ENCODE measurements at regions not wholly inside any gene's neighbourhood (a gene's known extent, or its start where the extent isn't known, plus 50 kb on each side); places are given as distances from the start of the nearest gene placed in this dataset.

DNA sequence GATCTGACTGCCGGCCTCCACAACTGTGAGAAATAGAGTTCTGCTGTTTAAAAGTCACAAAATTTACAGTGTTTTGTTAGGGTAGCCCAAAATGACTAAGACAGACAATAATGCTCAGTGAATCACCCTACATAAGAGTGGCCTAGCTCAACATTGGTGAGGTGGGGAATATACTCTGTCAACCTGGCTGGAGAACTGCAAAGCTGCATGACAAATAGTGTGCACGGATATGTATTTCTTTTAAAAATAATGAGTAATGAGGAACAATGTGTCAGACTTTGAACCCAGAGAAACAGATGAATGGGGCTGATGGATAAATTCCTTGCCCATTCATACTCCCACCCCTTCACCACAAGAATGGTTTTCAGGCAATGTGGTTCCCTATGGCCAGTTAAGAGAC, 372.4 kb downstream of the SUCLA2 start:
- no peaks in the 10 kb centered on the region for H4K20me1 ChIP-seq (ENCODE audit: insufficient read depth)
- H3K4me2 ChIP-seq (ENCODE audit: low read length) = no peak overlapping the region
- no peak overlapping the region for H3K9ac ChIP-seq (ENCODE audit: low read length)
- H3K27ac ChIP-seq (ENCODE audit: low read length) = no peak overlapping the region
- H3K27me3 ChIP-seq (ENCODE audit: insufficient read depth, low read depth, low read length) = no peaks in the 10 kb centered on the region
- no peaks in the 10 kb centered on the region for H3F3A ChIP-seq (ENCODE audit: insufficient read depth, low read length, poor library complexity, severe bottlenecking)
- no peaks in the 10 kb centered on the region for H3K9me3 ChIP-seq (ENCODE audit: low read length)
- H3K36me3 ChIP-seq (ENCODE audit: insufficient read depth, low read length) = no peaks in the 10 kb centered on the region
- no peaks in the 10 kb centered on the region for H3K9me2 ChIP-seq (ENCODE audit: insufficient read depth, low read length)
- H3K79me2 ChIP-seq (replicated peaks; ENCODE audit: insufficient read depth, low read length) = no peaks in the 10 kb centered on the region
- H3K4me3 ChIP-seq (ENCODE audit: low read length) = no peak overlapping the region
- TF ChIP-seq EZH2 (IDR thresholded peaks at IDR 0.05; ENCODE audit: borderline replicate concordance, insufficient read depth, low read length, poor library complexity, severe bottlenecking) (no peak), POLR2AphosphoS5 (IDR thresholded peaks at IDR 0.05) (no peak), RAD21 (conservative IDR thresholded peaks at IDR 0.05) (no peak)
- H2AFZ ChIP-seq (ENCODE audit: low read depth, low read length) = no peak overlapping the region

DNA sequence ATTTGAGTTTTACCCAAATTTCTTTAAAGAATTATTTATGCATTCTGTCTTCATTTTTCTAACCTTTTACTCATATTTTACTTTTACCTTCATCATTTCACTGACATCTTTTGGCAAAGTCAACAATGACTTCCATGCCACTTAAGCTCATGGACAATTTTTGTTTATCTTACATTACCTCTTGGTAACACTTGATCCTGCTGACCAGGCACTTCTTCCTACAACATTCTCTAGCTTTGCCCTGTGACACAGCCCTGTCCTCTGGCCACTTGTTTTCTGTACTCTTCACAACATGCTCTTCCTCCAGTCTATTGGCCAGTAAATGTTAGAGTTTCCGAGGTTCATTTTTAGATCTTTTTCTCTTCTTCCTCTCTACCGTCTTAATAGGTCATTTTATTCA, 377.2 kb downstream of the SUCLA2 start:
- Histone ChIP-seq H2AFZ (ENCODE audit: low read depth, low read length) (no peak overlapping the region), H3K9ac (ENCODE audit: low read length) (no peak overlapping the region), H3F3A (ENCODE audit: insufficient read depth, low read length, poor library complexity, severe bottlenecking) (no peaks in the 10 kb centered on the region), H3K79me2 (replicated peaks; ENCODE audit: insufficient read depth, low read length) (no peaks in the 10 kb centered on the region), H3K36me3 (ENCODE audit: insufficient read depth, low read length) (no peaks in the 10 kb centered on the region), H3K4me2 (ENCODE audit: low read length) (no peak overlapping the region), H3K9me2 (ENCODE audit: insufficient read depth, low read length) (no peaks in the 10 kb centered on the region), H3K27ac (ENCODE audit: low read length) (no peak overlapping the region), H4K20me1 (ENCODE audit: insufficient read depth) (no peaks in the 10 kb centered on the region), H3K9me3 (ENCODE audit: low read length) (no peaks in the 10 kb centered on the region), H3K4me3 (ENCODE audit: low read length) (no peak overlapping the region), H3K27me3 (ENCODE audit: insufficient read depth, low read depth, low read length) (no peaks in the 10 kb centered on the region)
- TF ChIP-seq EP300 (conservative IDR thresholded peaks at IDR 0.05; ENCODE audit: poor library complexity, severe bottlenecking) = no peak
- no peak for TF ChIP-seq RAD21 (conservative IDR thresholded peaks at IDR 0.05)
- no peak for TF ChIP-seq TAF1 (IDR thresholded peaks at IDR 0.05; ENCODE audit: low read depth)
- no peak for TF ChIP-seq EZH2 (IDR thresholded peaks at IDR 0.05; ENCODE audit: borderline replicate concordance, insufficient read depth, low read length, poor library complexity, severe bottlenecking)
- no peak for TF ChIP-seq SMC3 (conservative IDR thresholded peaks at IDR 0.05; ENCODE audit: poor library complexity)
- TF ChIP-seq, protein P1, sequence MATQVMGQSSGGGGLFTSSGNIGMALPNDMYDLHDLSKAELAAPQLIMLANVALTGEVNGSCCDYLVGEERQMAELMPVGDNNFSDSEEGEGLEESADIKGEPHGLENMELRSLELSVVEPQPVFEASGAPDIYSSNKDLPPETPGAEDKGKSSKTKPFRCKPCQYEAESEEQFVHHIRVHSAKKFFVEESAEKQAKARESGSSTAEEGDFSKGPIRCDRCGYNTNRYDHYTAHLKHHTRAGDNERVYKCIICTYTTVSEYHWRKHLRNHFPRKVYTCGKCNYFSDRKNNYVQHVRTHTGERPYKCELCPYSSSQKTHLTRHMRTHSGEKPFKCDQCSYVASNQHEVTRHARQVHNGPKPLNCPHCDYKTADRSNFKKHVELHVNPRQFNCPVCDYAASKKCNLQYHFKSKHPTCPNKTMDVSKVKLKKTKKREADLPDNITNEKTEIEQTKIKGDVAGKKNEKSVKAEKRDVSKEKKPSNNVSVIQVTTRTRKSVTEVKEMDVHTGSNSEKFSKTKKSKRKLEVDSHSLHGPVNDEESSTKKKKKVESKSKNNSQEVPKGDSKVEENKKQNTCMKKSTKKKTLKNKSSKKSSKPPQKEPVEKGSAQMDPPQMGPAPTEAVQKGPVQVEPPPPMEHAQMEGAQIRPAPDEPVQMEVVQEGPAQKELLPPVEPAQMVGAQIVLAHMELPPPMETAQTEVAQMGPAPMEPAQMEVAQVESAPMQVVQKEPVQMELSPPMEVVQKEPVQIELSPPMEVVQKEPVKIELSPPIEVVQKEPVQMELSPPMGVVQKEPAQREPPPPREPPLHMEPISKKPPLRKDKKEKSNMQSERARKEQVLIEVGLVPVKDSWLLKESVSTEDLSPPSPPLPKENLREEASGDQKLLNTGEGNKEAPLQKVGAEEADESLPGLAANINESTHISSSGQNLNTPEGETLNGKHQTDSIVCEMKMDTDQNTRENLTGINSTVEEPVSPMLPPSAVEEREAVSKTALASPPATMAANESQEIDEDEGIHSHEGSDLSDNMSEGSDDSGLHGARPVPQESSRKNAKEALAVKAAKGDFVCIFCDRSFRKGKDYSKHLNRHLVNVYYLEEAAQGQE (IDR thresholded peaks at IDR 0.05; ENCODE audit: borderline replicate concordance) = no peak
- TF ChIP-seq MXI1 (conservative IDR thresholded peaks at IDR 0.05; ENCODE audit: poor library complexity, severe bottlenecking) = no peak
- TF ChIP-seq CTCF (IDR thresholded peaks at IDR 0.05; ENCODE audit: poor library complexity, severe bottlenecking) = no peak
- TF ChIP-seq POLR2AphosphoS5 (IDR thresholded peaks at IDR 0.05) = no peak

- Histone ChIP-seq H3K79me2 (replicated peaks; ENCODE audit: insufficient read depth, low read length) (no peaks in the 10 kb centered on the region), H3K27me3 (ENCODE audit: insufficient read depth, low read depth, low read length) (no peaks in the 10 kb centered on the region), H3K9me2 (ENCODE audit: insufficient read depth, low read length) (no peaks in the 10 kb centered on the region), H3K36me3 (ENCODE audit: insufficient read depth, low read length) (no peaks in the 10 kb centered on the region), H3F3A (ENCODE audit: insufficient read depth, low read length, poor library complexity, severe bottlenecking) (no peaks in the 10 kb centered on the region), H3K4me3 (ENCODE audit: low read length) (no peak overlapping the region), H3K4me2 (ENCODE audit: low read length) (no peak overlapping the region), H4K20me1 (ENCODE audit: insufficient read depth) (no peaks in the 10 kb centered on the region), H3K9me3 (ENCODE audit: low read length) (no peaks in the 10 kb centered on the region), H2AFZ (ENCODE audit: low read depth, low read length) (no peak overlapping the region), H3K9ac (ENCODE audit: low read length) (no peak overlapping the region), H3K27ac (ENCODE audit: low read length) (no peak overlapping the region)
- TF ChIP-seq TAF1 (IDR thresholded peaks at IDR 0.05; ENCODE audit: low read depth) (no peak), EZH2 (IDR thresholded peaks at IDR 0.05; ENCODE audit: borderline replicate concordance, insufficient read depth, low read length, poor library complexity, severe bottlenecking) (no peak), POLR2AphosphoS5 (IDR thresholded peaks at IDR 0.05) (no peak), CTCF (IDR thresholded peaks at IDR 0.05; ENCODE audit: poor library complexity, severe bottlenecking) (no peak), RAD21 (conservative IDR thresholded peaks at IDR 0.05) (no peak), MXI1 (conservative IDR thresholded peaks at IDR 0.05; ENCODE audit: poor library complexity, severe bottlenecking) (no peak), SMC3 (conservative IDR thresholded peaks at IDR 0.05; ENCODE audit: poor library complexity) (no peak), EP300 (conservative IDR thresholded peaks at IDR 0.05; ENCODE audit: poor library complexity, severe bottlenecking) (no peak)
- TF ChIP-seq, protein P1 (IDR thresholded peaks at IDR 0.05; ENCODE audit: borderline replicate concordance) = no peak
Observed at GRCh38 chr13:47621931-47622330, 379.1 kb downstream of the SUCLA2 start.

Data from neural cell (in vitro differentiated cells).